M059J (cell line): ENCODE measurements at regions not wholly inside any gene's neighbourhood (a gene's known extent, or its start where the extent isn't known, plus 50 kb on each side); places are given as distances from the start of the nearest gene placed in this dataset.
A peak's percentile ranks its signal among the peaks of the same experiment; 100 is the strongest.
"Not testable (repeated sequence)": the region's sequence is repeated elsewhere in the genome, so short reads cannot be mapped to it uniquely, and the experiment has no call there.

Experiments used
- DNase-seq: peaks from one replicate; pipeline ENCODE4 v3.0.0-alpha.2; 2012; ENCODE audit warnings: low read depth

DNA sequence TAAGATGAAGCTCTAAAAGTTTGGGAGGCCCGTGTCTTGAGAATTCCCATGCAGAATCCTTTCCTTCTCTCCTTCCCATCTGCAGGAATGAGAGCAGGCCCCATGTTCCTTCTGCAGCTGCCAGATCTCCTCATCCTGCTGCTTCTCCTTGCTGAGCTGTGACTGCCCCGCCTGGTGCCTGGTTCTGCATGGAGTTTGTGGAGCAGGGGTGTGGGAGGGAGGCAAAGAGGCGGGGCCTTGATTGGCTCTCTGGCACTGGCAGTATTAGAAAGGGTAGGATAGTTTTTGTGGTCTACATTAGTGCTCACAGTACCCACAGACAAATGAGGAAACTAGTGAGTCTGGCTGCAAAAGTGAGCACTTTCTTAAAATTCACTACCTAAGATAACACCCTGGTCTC lies 91.1 kb upstream of the CLPB start:
- DNase-seq: no peak

DNA sequence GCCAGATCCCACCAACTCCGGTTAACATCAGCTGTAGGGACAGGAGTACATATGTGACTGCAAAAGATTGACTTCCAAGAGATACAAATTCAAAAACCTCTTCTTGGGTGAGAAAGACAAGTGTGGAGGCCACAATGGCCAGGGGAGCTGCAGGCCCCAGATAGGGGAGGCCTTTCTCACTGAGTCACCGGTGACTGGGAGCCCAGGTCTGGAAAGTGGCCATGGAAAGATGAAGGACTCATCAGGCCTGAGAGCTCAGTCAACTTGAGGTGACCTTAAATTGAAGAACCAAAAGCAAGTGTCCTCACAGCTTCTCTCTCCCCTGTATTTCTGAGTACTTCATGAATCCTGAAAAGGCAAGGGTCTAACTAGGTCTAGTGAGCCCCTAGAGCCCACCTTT lies 90.4 kb upstream of the CLPB start:
- peak; percentile 76 for DNase-seq

DNA sequence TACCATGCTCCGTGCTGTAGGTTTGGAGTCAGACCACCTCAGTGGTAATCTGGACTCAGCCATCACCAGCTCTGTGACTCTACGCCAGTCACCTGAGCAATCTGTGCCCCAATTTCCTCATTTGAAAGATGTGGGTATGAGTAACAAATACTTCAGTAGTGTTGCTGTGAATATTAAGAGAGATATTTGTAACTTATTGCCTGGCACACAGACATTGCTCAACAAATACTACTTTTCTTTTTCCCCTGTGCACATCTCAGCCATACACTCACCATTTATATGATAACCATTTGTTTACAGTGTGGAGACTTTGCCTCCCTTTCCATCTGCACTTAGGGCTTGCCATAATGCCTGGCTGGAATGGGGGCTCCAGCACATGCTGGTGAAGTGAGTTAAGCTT lies 89.7 kb upstream of the CLPB start:
- no peak for DNase-seq

DNA sequence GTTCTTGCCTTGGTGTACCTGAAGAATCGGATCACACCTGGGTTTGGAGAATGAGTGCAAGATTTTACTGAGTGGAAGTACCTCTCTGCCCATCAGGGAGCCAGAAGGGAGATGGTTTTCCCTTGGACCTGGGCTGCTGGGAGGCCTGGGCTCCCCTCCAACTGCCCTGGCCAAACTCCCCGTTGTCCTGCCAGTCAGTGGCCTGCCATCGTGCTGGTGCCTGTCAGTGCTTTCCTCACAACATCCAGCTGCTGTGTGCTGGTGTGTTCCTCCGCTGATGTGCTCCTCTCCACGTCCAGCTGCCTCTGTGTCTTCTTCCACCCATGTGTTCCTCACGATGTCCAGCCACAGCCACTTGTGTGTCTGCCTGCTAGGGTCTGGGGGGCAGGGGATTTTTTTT lies 87.9 kb upstream of the CLPB start:
- DNase-seq: no peak

DNA sequence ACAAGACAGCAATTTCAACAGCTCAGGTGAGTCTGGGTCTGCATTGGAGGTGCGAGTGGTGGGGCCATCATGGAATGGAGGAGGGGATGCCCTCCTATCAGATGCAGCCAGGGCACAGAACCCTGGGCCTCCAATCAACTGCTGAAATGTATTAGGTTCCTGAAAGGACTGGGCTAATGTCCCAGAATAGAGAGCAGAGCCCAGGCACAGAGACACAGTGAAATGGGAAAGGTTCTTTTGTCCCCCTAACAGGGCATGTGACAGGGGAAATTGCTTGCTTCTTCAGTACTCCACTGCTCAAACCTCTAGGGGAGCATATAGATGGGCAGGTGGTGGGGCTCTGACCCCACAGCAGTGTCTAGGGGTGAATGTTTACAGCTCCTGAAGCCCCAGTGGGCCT lies 87.3 kb upstream of the CLPB start:
- DNase-seq: no peak

DNA sequence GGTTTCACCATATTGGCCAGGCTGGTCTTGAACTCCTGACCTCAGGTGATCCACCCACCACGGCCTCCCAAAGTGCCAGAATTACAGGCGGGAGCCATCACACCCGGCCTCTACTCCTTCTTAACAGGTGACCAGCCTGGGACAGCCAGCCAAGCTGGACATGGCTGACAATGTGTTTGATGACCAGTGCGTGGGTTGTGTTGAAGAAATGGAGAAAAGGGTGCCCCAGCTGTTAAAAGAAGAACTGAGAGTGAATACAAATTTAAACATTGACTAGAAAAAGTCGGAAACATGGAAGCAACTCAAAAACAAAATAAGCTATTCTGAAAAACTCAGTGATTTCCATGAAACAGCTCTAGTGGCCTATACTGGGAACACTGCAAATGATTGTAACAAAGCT lies 86.5 kb upstream of the CLPB start:
- DNase-seq: no peak

DNA sequence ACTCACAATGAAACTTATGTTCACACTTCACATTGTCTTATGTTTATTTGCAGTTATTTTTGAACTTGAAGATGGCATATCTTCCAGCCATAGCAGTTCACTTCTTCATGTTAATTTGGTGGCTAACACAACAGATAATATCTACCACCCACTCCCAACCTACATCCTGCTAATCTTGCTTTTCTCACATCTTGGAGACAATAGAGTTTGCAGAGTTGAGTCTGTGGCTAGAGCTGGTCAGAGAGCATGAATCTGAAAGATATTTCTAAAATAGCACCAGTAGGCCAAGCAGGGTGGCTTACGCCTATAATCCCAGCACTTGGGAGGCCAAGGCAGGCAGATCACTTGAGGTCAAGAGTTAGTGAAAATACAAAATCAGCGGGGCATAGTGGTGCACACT lies 85.6 kb upstream of the CLPB start:
- DNase-seq: not testable (repeated sequence)

DNA sequence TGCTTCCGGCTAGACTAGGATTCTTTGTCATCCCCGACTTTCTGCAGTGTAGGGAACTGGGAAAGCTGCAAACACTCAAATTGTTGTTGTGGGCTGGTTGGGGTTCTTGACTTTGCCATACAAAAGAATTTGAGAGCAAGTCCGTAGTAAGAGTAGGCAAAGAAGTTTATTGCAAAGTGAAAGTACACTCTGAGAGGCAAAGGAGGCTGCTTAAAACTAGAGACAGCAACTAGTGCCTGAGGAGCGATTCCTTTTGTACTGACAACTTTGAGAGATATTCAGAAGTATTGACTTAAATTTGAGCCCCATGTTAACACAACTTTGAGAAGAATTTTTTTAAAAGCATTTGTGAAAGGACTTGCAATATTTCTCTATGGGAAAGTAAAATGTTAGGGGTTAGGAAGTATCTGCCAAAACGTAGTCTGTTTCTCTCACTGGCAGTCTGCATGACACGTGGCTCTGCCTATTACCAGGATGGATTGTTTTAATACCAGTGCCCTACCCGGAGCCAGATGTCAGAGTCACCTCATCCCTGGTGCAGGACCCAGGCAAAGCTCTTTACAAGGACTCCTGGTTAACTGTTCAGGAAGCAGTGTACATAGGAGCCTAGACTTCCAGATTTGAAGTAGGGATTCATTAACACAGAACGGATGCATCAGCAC lies 85.0 kb upstream of the CLPB start:
- DNase-seq: peak; percentile 21

DNA sequence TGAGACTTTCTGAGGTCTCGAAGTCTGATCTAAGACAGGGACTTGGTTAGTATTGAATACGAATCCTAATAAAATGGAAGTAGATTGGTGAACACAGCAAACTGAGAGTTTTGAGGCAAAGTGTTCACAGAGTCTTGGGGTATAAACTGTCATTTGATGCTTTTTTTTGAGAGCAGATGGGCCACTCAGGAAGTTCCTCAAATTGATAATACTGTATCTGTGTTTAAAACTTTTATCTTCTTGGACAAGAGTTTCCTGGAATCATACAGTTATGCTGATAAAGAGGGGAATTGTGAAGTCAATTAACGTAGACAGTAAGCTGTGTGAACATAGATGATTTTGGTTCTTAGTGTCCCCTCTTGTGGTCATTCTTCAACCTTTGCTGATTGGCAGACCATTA lies 80.0 kb upstream of the CLPB start:
- DNase-seq: no peak

DNA sequence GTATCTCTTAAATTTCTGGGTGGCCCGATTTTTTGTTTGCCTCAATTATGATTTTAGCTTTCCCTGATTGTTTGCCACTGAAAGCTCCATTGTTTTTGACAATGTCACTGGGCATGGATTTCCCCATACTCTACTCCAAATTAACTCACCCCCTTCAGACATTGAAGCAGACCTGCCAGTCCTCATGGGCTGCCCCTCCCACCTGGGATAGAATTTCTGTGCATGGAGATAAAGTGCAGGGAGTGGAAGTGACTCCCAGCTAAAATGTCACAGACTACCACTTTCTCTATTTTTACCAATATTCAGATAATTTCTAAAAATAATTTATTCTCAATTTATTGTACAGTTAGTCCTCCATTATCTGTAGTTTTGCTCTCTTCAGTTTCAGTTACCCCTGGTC lies 79.1 kb upstream of the CLPB start:
- no peak for DNase-seq

DNA sequence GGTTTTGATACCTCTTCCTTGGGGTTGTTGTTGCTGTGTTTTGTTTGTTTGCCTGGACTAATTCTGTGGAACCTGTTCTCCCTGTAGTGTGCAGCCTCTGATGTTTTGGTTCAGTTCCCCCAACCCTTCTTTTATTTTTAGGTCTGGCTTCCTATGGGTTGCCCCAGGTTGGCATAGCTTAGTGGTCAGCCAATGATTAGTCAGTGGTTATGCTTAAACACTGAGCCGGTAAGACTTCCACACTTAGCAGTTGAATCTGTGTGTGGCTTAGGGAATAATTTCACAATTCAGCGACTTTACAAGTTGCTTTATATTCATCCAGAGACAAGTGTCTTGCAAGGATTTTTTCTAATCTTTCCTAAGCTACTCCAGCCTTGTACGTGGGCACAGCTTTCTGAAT lies 78.6 kb upstream of the CLPB start:
- no peak for DNase-seq

DNA sequence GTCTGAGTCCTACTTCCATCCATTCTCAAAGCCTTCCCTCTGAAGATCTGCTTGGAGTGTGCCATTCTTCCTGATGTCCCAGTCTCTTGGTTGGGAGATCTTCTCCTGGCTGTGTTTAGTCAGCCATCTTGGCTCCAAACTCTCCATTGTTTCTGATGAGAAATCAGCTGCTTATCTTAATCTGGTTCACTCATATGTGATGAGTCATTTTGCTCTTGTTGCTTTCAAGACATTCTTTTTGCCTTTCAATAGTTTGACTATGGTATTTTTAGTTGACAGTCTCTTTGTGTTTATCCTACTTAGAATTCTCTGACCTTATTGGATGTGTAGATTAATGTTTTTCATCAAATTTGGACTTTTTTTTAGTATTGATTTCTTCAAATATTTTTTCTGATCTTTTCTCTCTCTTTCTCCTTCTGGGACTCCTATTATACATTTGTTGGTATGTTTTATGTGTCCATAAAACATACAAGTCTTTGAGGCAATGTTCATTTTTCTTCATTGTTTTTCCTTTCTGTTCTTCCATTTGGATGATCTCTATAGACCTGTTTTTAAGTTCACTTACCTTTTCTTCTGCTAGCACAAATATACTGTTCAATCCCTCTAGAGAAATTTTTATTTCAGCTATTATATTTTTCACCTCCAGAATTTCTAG lies 77.2 kb upstream of the CLPB start:
- no peak for DNase-seq

DNA sequence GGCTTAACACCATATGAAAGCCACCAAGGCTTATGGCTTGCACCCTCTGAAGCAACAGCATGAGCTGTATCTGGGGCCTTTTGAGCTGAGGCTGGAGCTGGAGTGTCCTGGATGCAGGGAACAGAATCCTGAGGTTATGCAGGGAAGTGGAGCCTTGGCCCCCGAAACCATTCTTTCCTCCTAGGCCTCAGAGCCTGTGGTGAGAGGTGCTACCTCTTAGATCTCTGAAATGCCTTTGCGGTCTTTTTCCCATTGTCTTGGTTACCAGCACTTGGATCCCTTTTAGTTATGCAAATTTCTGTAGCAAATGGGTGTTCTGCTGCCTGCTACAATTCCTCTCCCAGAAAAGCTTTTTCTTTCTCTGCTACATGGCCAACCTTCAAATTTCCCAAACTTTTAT lies 72.7 kb upstream of the CLPB start:
- no peak for DNase-seq

DNA sequence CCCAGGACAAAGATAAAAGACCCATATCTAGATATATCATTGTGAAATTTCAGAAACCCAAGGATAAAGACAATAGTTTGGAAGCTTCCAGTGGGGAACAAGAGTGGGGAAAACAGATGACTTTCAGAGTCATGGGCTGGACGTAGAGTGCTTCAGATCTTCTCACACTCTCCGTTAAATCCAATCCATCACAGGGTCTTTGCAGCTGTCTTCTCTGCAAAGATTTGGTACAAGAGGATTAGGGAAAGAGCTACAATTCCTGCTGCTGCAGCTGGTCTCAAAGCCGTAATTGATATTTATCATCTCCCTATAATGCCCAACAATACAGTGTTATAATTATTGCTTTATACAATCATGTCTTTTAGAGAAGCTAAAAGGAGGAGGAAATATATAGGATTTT lies 63.4 kb upstream of the CLPB start:
- no peak for DNase-seq

DNA sequence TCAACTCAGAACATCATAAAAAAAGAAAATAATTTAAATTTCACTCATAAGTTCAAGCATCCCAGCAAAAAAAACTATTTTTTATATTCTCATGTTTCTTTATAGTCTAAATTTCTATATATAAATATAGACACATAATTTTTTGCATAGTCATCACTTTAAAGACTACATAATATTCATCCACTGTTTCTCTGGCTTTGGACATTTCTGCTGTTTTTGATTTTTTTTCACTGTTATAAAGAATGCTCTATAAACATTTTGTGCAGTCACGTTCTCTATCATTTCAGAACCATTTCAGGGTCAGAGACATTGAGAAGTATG lies 59.7 kb upstream of the CLPB start:
- DNase-seq: no peak

DNA sequence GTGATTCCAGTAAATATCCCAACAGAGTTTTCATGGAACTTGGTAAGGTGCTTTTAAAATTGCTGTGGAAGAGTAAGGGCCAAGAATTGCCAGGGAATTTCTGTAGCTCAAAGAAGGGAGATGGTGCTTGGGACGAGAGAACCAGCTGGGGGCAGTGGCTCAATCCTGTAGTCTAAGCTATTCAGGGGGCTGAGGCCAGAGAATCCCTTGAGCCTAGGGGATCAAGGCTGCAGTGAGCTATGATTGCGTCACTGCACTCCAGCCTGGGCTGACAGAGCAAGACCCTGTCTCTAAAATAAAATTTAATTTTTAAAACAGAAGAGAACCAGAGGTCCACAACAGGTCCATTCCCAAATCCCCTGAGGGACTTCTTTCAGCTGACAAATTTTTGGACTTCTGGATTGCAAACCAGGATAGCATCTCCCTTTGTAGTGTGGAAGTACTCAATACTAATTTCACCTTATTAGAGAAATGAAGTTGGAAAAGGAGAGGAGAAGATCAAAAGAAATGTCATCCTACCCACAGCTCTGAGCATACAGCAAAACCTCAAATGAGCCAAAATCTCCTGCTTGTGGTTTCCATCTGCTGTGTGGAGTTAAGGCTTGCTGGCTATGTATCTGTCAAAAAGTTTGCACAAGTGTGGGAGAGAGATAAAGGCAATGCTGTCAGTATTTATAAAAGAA lies 59.2 kb upstream of the CLPB start:
- no peak for DNase-seq

DNA sequence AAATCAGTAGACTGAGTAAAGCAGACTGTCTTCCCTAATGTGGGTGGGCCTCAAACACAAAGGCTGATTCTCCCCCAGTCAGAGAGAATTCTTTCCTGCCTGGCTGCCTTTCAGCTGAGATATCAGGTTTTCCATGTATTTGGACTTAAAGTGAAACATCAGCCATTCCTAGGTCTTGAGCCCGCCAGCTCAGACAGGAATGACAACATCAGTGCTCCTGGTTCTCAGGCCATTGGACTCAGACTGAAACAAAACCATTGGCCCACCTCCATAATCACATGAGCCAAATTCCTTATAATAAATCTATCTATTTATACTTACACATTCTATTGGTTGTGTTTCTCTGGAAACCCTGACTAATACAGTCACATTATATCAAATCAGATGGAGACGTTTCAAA lies 56.7 kb upstream of the CLPB start:
- DNase-seq: no peak
